ENCODE measurements at regions not wholly inside any gene's neighbourhood (a gene's known extent, or its start where the extent isn't known, plus 50 kb on each side); places are given as distances from the start of the nearest gene placed in this dataset.

- 0 out of 2 replicates have a peak, but pooled peaks have one; percentile 46 for TF ChIP-seq MAX (IDR thresholded peaks at IDR 0.05)
- TF ChIP-seq TEAD4 (IDR thresholded peaks at IDR 0.05; ENCODE audit: low read depth, low read length): no peak
- TF ChIP-seq E2F6 (IDR thresholded peaks at IDR 0.05): no peak
- TF ChIP-seq GABPA (IDR thresholded peaks at IDR 0.05; ENCODE audit: borderline replicate concordance, insufficient read depth, low read length): peak; percentile 60; the same call in 1 of the 2 replicates
- peak; percentile 31 for TF ChIP-seq TAF7 (optimal IDR thresholded peaks at IDR 0.05; ENCODE audit: borderline replicate concordance, low read depth, low read length)
- no peak for TF ChIP-seq POLR2AphosphoS5 (IDR thresholded peaks at IDR 0.05; ENCODE audit: low read depth, low read length)
- TF ChIP-seq CTCF (IDR thresholded peaks at IDR 0.05; ENCODE audit: control extremely low read depth in 1 of 3, insufficient read depth in 1 of 3, low read depth in 1 of 3, low read length in 3 of 3): peak; percentile 91 to 98 (median 91)
- 0 out of 2 replicates have a peak, but pooled peaks have one; percentile 25 for TF ChIP-seq JUND (IDR thresholded peaks at IDR 0.05; ENCODE audit: low read length)
- peak; percentile 58 to 68 for TF ChIP-seq RAD21 (IDR thresholded peaks at IDR 0.05 in 1 of 2, conservative IDR thresholded peaks at IDR 0.05 in 1 of 2; ENCODE audit: low read depth in 2 of 2, low read length in 2 of 2)
Observed at GRCh38 chr11:69892237-69892985, 73.2 kb upstream of the FGF3 start (continued).
